Progenitor cell of endocrine pancreas (in vitro differentiated cells): ENCODE measurements at regions not wholly inside any gene's neighbourhood (a gene's known extent, or its start where the extent isn't known, plus 50 kb on each side); places are given as distances from the start of the nearest gene placed in this dataset.

Experiments used
- DNase-seq: peaks from one replicate; pipeline ENCODE4 v3.0.0; 2021; ENCODE audit warnings: low spot score; ENCODE audit not compliant: unreplicated experiment
- H3K27ac Mint-ChIP-seq: 2 replicates; pipeline ENCODE4 v1.8.0; 2021; ENCODE audit warnings: mild to moderate bottlenecking, moderate library complexity, mixed read lengths
- H3K27me3 Mint-ChIP-seq: 2 replicates; pipeline ENCODE4 v1.8.0; 2021; ENCODE audit warnings: mixed read lengths
- H3K36me3 Mint-ChIP-seq: 2 replicates; pipeline ENCODE4 v1.8.0; 2022; ENCODE audit warnings: mixed read lengths; ENCODE audit not compliant: insufficient read depth
- H3K4me1 Mint-ChIP-seq: 2 replicates; pipeline ENCODE4 v1.8.0; 2021; ENCODE audit warnings: low read depth, mixed read lengths
- H3K4me3 Mint-ChIP-seq: 2 replicates; pipeline ENCODE4 v1.8.0; 2021; ENCODE audit warnings: low read depth, mild to moderate bottlenecking, moderate library complexity, mixed read lengths
- H3K9me3 Mint-ChIP-seq: 2 replicates; pipeline ENCODE4 v1.8.0; 2021; ENCODE audit warnings: low read depth, mixed read lengths
- CTCF ChIP-seq: fragments of 200-600 bp; sonication (generic); IDR thresholded peaks from one replicate; pipeline ENCODE4 v1.5.0; 2021; ENCODE audit warnings: antibody characterized with exemption, mild to moderate bottlenecking; ENCODE audit not compliant: unreplicated experiment

GRCh38 chr1:101162736-101163735, 73.8 kb upstream of the S1PR1 start:
- H3K27ac Mint-ChIP-seq: no peak overlapping the region

GRCh38 chr1:101162300-101162699, 74.5 kb upstream of the S1PR1 start:
- no peak overlapping the region for H3K4me3 Mint-ChIP-seq
- H3K36me3 Mint-ChIP-seq: no peaks in the 10 kb centered on the region
- no peak overlapping the region for H3K27ac Mint-ChIP-seq
- no peak for DNase-seq
- H3K9me3 Mint-ChIP-seq: peaks cover 5% of the 10 kb centered on the region
- no peak for TF ChIP-seq CTCF
- H3K27me3 Mint-ChIP-seq: no peaks in the 10 kb centered on the region
- no peaks in the 10 kb centered on the region for H3K4me1 Mint-ChIP-seq

More at GRCh38 chr1:101162736-101163735, 73.8 kb upstream of the S1PR1 start:
- Mint-ChIP-seq H3K36me3 (no peaks in the 10 kb centered on the region), H3K27me3 (no peaks in the 10 kb centered on the region), H3K9me3 (peaks cover 5% of the 10 kb centered on the region), H3K4me1 (no peaks in the 10 kb centered on the region), H3K4me3 (no peak overlapping the region)
- DNase-seq: no peak
- TF ChIP-seq CTCF: no peak

DNA sequence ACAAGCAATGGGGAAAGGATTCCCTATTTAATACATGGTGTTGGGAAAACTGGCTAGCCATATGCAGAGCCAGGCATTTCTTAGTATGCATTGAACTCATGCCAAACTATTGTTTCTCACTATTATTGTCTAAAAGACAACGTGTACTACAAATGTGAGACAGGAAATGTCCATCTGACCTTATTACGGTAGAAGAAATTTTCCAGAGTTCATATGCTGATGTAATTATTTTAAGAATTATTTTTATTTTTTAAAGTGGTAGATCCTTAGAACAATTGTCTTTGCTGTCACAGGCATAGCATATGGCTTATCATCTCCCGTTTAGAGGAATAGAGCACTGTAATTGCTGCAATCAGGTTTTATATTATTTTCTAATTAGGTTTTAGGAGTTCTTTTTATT, 75.2 kb upstream of the S1PR1 start:
- H3K27ac Mint-ChIP-seq: no peak overlapping the region
- peaks cover 5% of the 10 kb centered on the region for H3K9me3 Mint-ChIP-seq
- H3K4me3 Mint-ChIP-seq: no peak overlapping the region
- no peak for TF ChIP-seq CTCF
- no peaks in the 10 kb centered on the region for H3K27me3 Mint-ChIP-seq
- H3K4me1 Mint-ChIP-seq: no peaks in the 10 kb centered on the region
- H3K36me3 Mint-ChIP-seq: no peaks in the 10 kb centered on the region
- no peak for DNase-seq

- no peak for TF ChIP-seq CTCF
- H3K27ac Mint-ChIP-seq: no peak overlapping the region
- no peaks in the 10 kb centered on the region for H3K27me3 Mint-ChIP-seq
- H3K36me3 Mint-ChIP-seq: no peaks in the 10 kb centered on the region
- H3K4me3 Mint-ChIP-seq: no peak overlapping the region
- no peak for DNase-seq
- H3K9me3 Mint-ChIP-seq: peaks cover 5% of the 10 kb centered on the region
- no peaks in the 10 kb centered on the region for H3K4me1 Mint-ChIP-seq
Observed at GRCh38 chr1:101158424-101158823, 78.4 kb upstream of the S1PR1 start.

DNA sequence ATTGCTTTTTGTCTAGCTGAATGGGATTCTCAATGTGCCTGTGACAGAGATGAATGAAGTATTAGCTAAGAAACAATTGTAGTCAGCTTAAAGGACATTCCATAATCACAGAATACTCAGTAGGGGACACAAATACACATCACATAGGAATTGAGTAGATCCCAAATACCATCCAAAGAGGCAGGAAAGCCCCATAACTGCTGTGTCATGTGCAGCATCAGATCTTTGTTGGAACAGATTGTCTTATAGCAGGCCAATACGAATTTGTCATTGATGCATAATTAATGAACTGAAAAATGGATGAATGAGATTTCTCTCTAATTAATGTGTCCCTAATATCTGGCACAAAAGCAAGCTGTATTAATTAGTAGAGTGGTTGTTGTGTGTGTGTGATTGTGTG, 82.3 kb upstream of the S1PR1 start:
- H3K9me3 Mint-ChIP-seq: no peaks in the 10 kb centered on the region
- no peak for DNase-seq
- H3K27me3 Mint-ChIP-seq: no peaks in the 10 kb centered on the region
- peaks cover 3% of the 10 kb centered on the region for H3K4me1 Mint-ChIP-seq
- no peak overlapping the region for H3K27ac Mint-ChIP-seq
- H3K36me3 Mint-ChIP-seq: no peaks in the 10 kb centered on the region
- TF ChIP-seq CTCF: no peak
- no peak overlapping the region for H3K4me3 Mint-ChIP-seq
